Kidney (tissue), 13 donors: ENCODE measurements at regions not wholly inside any gene's neighbourhood (a gene's known extent, or its start where the extent isn't known, plus 50 kb on each side); places are given as distances from the start of the nearest gene placed in this dataset.

Experiments
- DNase-seq, 5 donors: peaks; one replicate each; pipeline ENCODE4 v3.0.0-alpha.2; 2013 to 2020
- FAIRE-seq: peaks from 2 replicates; lab custom pipeline; 2012; peaks lifted over from hg19 to GRCh38; lab: Jason Lieb, UNC
- H3K27ac ChIP-seq, 2 donors: one replicate each; pipeline ENCODE4 v1.7.0; 2013; ENCODE audit warnings: low read depth in 2 of 2, low read length in 2 of 2, inconsistent platforms in 1 of 2
- H3K27me3 ChIP-seq: one replicate; pipeline ENCODE4 v1.7.1; 2013; ENCODE audit warnings: low read length, inconsistent platforms; ENCODE audit not compliant: control insufficient read depth, insufficient read depth
- H3K36me3 ChIP-seq, 3 donors: one replicate each; pipeline versions ENCODE4 v1.7.0 to v1.7.1; 2013; ENCODE audit warnings: low read length in 3 of 3, control low read depth in 1 of 3, inconsistent platforms in 1 of 3; ENCODE audit not compliant: insufficient read depth in 3 of 3, control insufficient read depth in 2 of 3
- H3K4me1 ChIP-seq, 3 donors: one replicate each; pipeline versions ENCODE4 v1.7.0 to v1.7.1; 2013; ENCODE audit warnings: low read length in 3 of 3, inconsistent platforms in 1 of 3, low read depth in 1 of 3; ENCODE audit not compliant: control insufficient read depth in 2 of 3, insufficient read depth in 2 of 3
- H3K4me3 ChIP-seq, 3 donors: one replicate each; pipeline versions ENCODE4 v1.7.0 to v1.8.1; 2013; ENCODE audit warnings: low read length in 3 of 3, control low read depth in 1 of 3, inconsistent platforms in 1 of 3
- H3K9ac ChIP-seq, 3 donors: one replicate each; pipeline versions ENCODE4 v1.7.0 to v1.7.1; 2013; ENCODE audit warnings: low read length in 3 of 3, control low read depth in 1 of 3, inconsistent platforms in 1 of 3
- H3K9me3 ChIP-seq, 3 donors: one replicate each; pipeline versions ENCODE4 v1.7.0 to v1.7.1; 2013; ENCODE audit warnings: low read length in 3 of 3, control low read depth in 1 of 3, inconsistent platforms in 1 of 3; ENCODE audit not compliant: control insufficient read depth in 2 of 3, insufficient read depth in 1 of 3
- intact Hi-C: fragments of 100-400 bp; cut with DNase I; formaldehyde crosslinking; loops from one replicate; pipeline ENCODE4 v1.11.1; 2022
- TF ChIP-seq, protein P1 (sequence below): IDR thresholded peaks from 3 replicates; pipeline ENCODE4 v1.5.1; 2012; ENCODE audit warnings: mild to moderate bottlenecking, moderate library complexity, borderline replicate concordance; ENCODE audit not compliant: insufficient read depth; ENCODE audit errors: extremely low read depth
- donor health status: control.
- donor health status: control.
- donor health status: control.
- donor health status: control.
- donor health status: control.
- donor health status: DM: yes; HTN: yes; CAD: no.
- donor health status: Normal renal cell carcinoma (clear cell type).

DNA sequence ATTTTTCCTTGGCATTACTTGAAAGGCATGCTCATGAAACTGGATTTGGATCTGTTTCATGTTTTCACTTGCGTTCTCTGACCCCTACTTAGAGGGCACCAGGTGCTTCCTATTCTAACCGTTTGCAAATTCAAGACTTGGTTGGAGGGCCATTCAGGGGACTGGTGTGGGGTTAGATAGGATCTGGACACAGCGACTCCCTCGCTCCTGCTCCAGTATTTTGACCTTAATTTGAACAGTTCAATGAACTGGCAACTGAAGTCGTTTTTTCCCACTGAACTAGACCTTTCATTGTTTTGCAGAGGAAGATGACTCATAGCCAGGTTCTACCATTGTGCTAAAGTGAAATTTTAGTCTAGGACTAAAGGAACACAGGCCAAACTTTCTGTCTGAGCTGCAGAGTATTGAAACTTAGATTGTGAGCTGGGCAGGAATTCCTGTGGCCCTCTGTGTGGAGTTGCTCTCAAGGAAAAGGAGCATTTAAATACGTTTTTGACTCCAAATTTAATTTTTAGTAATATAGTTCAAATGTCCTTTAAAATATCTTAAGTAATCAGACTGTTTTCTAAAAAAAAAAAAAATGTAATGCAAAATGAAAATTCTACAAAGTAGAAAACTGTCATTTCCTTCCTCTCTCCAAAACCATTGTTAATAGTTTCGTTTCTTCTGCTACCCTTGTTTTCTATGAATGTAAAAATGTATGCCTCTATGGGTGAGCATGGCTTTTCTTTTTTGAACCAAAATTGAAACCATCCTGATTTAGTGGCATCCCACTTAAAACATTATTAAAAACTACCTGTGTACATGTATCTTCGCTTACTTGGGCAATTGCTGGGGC lies 64.8 kb downstream of the UTRN start:
- intact Hi-C loops = no loop called here
- Histone ChIP-seq H3K9me3 (no peaks in the 10 kb centered on the region), H3K9ac (no peak overlapping the region), H3K27ac (peak overlapping the region in 1 of 2 donors; percentile 65), H3K4me3 (peak overlapping the region in 1 of 3 donors; percentile 10), H3K36me3 (no peaks in the 10 kb centered on the region), H3K27me3 (no peaks in the 10 kb centered on the region), H3K4me1 (peaks cover 0 to 21% (median 3%) of the 10 kb centered on the region in 3 donors)
- DNase-seq = peak in 3 of 5 donors; percentile 38 to 77 (median 62)
- TF ChIP-seq, protein P1, sequence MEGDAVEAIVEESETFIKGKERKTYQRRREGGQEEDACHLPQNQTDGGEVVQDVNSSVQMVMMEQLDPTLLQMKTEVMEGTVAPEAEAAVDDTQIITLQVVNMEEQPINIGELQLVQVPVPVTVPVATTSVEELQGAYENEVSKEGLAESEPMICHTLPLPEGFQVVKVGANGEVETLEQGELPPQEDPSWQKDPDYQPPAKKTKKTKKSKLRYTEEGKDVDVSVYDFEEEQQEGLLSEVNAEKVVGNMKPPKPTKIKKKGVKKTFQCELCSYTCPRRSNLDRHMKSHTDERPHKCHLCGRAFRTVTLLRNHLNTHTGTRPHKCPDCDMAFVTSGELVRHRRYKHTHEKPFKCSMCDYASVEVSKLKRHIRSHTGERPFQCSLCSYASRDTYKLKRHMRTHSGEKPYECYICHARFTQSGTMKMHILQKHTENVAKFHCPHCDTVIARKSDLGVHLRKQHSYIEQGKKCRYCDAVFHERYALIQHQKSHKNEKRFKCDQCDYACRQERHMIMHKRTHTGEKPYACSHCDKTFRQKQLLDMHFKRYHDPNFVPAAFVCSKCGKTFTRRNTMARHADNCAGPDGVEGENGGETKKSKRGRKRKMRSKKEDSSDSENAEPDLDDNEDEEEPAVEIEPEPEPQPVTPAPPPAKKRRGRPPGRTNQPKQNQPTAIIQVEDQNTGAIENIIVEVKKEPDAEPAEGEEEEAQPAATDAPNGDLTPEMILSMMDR = no peak
- no peak for FAIRE-seq

DNA sequence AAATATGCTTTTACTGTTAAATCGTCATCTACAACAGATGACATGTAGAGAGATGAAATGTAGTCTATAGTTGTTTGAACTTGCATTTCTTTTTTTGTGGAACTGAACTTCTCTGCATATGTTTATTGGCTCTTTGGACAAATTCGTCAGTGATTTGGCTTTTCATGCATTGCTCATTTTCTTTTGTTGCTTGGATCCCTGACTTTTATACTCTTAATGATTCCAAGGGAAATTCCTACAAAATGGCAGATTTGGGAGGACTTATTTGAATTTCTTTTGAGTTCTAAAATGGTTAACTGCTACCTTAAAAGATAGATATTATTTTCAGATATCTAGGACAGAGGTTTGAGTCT lies 65.4 kb downstream of the UTRN start:
- no peak overlapping the region for H3K27ac ChIP-seq
- H3K9me3 ChIP-seq = no peaks in the 10 kb centered on the region
- intact Hi-C loops = no loop called here
- no peaks in the 10 kb centered on the region for H3K27me3 ChIP-seq
- FAIRE-seq (no peak), DNase-seq (no peak)
- peak overlapping the region in 1 of 3 donors; percentile 10 for H3K4me3 ChIP-seq
- no peak overlapping the region for H3K9ac ChIP-seq
- TF ChIP-seq, protein P1 = no peak
- peaks cover 0 to 21% (median 3%) of the 10 kb centered on the region in 3 donors for H3K4me1 ChIP-seq
- no peaks in the 10 kb centered on the region for H3K36me3 ChIP-seq

DNA sequence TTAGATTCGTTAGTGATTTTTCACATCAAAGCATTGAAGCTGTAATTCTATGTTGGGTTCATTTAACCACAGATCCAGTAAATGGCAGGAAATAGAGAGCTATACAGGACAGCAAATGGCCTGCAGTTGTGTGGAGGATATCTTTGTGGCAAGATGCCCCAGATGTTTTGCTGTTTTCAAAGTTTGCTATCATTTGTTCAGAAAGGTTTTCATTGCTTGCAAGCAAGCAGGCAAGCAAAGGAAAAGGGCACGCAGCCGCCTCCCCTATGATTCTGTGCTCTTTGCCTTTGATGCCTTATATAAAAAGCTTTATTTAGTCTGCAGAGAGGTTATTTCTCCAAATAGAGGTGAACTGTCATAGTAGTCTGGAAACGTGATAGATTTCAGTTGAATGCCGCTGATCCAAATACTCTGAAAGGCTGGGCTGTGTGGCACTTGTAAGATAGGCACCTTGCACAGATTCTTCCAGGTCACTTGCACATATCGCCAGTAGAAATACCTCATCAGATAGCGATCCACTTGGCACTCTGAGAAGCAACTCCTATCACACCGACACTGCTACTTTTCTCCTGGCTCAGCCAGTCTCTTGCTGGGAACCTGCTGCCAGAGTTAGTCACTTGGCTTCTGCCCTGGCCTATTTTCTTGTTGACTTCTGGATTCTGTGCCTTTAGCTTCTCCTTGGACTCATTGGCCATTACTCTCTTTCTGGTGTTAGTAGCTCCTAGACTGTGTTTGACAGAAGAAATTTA lies 66.4 kb downstream of the UTRN start:
- H3K4me3 ChIP-seq = no peak overlapping the region
- no peak overlapping the region for H3K9ac ChIP-seq
- DNase-seq = no peak
- no peaks in the 10 kb centered on the region for H3K36me3 ChIP-seq
- intact Hi-C loops = no loop called here
- H3K27ac ChIP-seq = no peak overlapping the region
- H3K9me3 ChIP-seq = no peaks in the 10 kb centered on the region
- TF ChIP-seq, protein P1 = no peak
- FAIRE-seq = no peak
- H3K27me3 ChIP-seq = no peaks in the 10 kb centered on the region
- peaks cover 0 to 21% (median 3%) of the 10 kb centered on the region in 3 donors for H3K4me1 ChIP-seq
